SK-N-SH (cell line): ENCODE measurements at regions not wholly inside any gene's neighbourhood (a gene's known extent, or its start where the extent isn't known, plus 50 kb on each side); places are given as distances from the start of the nearest gene placed in this dataset.

Experiments used
- EZH2phosphoT487 ChIP-seq: fragments of 200-600 bp; sonication (generic); IDR thresholded peaks from 2 replicates; pipeline ENCODE4 v1.6.1; 2017; ENCODE audit warnings: low read depth, mixed run types, mild to moderate bottlenecking, antibody characterized with exemption, moderate library complexity, borderline replicate concordance
- IRF3 ChIP-seq: fragments of 150-350 bp; IDR thresholded peaks from 2 replicates; pipeline ENCODE4 v1.6.1; 2016; ENCODE audit warnings: mild to moderate bottlenecking, low read depth, low read length
- JUND ChIP-seq: IDR thresholded peaks from 2 replicates; pipeline ENCODE4 v1.4.0; 2012
- MAX ChIP-seq: IDR thresholded peaks from 2 replicates; pipeline ENCODE4 v1.4.0; 2012; ENCODE audit warnings: low read depth
- NRF1 ChIP-seq: IDR thresholded peaks from 2 replicates; pipeline ENCODE4 v1.6.1; 2012; ENCODE audit warnings: low read depth, mild to moderate bottlenecking, low read length
- POLR2AphosphoS5 ChIP-seq: IDR thresholded peaks from 2 replicates; pipeline ENCODE4 v1.6.1; 2012; ENCODE audit warnings: low read depth, low read length
- TAF1 ChIP-seq: IDR thresholded peaks from 2 replicates; pipeline ENCODE4 v1.6.1; 2012; ENCODE audit warnings: low read depth, mild to moderate bottlenecking, low read length, moderate library complexity, borderline replicate concordance
- TCF12 ChIP-seq: IDR thresholded peaks from 2 replicates; pipeline ENCODE4 v1.4.0; 2012
- TF ChIP-seq, protein P1 (sequence below): fragments of 200-600 bp; sonication (generic); IDR thresholded peaks from 2 replicates; pipeline ENCODE4 v1.6.1; 2017; ENCODE audit warnings: antibody characterized with exemption, mild to moderate bottlenecking, moderate library complexity

DNA sequence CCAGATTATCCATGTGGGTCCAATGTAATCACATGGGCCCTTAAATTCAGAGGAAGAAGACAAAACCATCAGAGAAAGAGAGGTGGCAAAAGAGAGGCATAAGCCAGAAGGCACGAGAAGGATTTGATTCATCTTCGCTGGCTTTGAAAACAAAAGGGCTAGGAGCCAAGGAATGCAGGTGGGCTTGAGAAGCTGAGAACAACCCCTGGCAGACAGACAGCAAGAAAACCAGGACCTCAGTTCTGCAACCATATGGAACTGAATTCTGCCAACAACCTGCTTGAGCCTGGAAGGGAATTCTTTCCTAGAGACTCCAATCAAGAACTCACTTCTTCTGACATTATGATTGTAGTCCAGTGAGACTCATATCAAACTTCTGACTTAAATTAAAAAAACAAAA is 1531.8 kb downstream of the PCDH7 start:
- TF ChIP-seq IRF3 (no peak), MAX (no peak), JUND (no peak), TAF1 (no peak), POLR2AphosphoS5 (no peak), NRF1 (no peak), EZH2phosphoT487 (no peak), TCF12 (no peak)
- TF ChIP-seq, protein P1, sequence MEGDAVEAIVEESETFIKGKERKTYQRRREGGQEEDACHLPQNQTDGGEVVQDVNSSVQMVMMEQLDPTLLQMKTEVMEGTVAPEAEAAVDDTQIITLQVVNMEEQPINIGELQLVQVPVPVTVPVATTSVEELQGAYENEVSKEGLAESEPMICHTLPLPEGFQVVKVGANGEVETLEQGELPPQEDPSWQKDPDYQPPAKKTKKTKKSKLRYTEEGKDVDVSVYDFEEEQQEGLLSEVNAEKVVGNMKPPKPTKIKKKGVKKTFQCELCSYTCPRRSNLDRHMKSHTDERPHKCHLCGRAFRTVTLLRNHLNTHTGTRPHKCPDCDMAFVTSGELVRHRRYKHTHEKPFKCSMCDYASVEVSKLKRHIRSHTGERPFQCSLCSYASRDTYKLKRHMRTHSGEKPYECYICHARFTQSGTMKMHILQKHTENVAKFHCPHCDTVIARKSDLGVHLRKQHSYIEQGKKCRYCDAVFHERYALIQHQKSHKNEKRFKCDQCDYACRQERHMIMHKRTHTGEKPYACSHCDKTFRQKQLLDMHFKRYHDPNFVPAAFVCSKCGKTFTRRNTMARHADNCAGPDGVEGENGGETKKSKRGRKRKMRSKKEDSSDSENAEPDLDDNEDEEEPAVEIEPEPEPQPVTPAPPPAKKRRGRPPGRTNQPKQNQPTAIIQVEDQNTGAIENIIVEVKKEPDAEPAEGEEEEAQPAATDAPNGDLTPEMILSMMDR: no peak
